Prostate gland (tissue), 2 donors: ENCODE measurements at regions not wholly inside any gene's neighbourhood (a gene's known extent, or its start where the extent isn't known, plus 50 kb on each side); places are given as distances from the start of the nearest gene placed in this dataset.

ENCODE experiments used
- CTCF ChIP-seq, 4 experiments: fragments of 200-600 bp in 2 of 4; fragments of 450-650 bp in 2 of 4; sonication (generic) in 2 of 4; IDR thresholded peaks; 1 replicate in 3 of 4; 2 replicates in 1 of 4; pipeline ENCODE4 v1.5.1; 2016 to 2019; ENCODE audit warnings: antibody characterized with exemption in 4 of 4, mild to moderate bottlenecking in 2 of 4, moderate library complexity in 2 of 4
- POLR2A ChIP-seq: fragments of 450-650 bp; IDR thresholded peaks from one replicate; pipeline ENCODE4 v1.6.1; 2016; ENCODE audit warnings: antibody characterized with exemption, mild to moderate bottlenecking

GRCh38 chr5:86684222-86684621 lies 66.5 kb downstream of the COX7C start:
- TF ChIP-seq CTCF (IDR thresholded peaks at IDR 0.05) = no peak
- no peak for TF ChIP-seq POLR2A
